ENCODE measurements at regions not wholly inside any gene's neighbourhood (a gene's known extent, or its start where the extent isn't known, plus 50 kb on each side); places are given as distances from the start of the nearest gene placed in this dataset.

DNA sequence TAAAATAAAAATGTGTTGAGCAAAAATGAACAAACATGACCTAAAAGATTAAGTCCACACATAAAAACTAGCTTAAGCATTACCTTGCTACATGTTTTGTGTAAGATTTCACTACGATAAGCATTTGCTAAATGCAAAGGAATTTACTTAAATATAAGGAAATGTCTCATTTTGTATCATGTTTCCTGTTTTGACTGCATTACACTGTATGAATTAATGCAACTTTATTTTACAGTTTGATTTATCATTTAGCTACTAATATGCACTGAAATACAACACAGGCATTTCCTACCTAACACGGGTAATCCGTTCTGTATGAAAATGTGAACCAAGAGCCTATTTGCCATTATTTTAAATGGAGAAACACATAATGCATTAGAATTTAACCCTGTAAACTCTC is 1076.5 kb upstream of the DDX18 start:
- TF ChIP-seq CTCF (IDR thresholded peaks at IDR 0.05) (no peak), EZH2 (IDR thresholded peaks at IDR 0.05) (no peak)

Measured in neural progenitor cell (in vitro differentiated cells).